GM12865 (cell line): ENCODE measurements at regions not wholly inside any gene's neighbourhood (a gene's known extent, or its start where the extent isn't known, plus 50 kb on each side); places are given as distances from the start of the nearest gene placed in this dataset.

ENCODE experiments used
- DNase-seq: peaks from one replicate; pipeline ENCODE4 v3.0.0; 2010; ENCODE audit warnings: low read depth
- H3K4me3 ChIP-seq: 2 replicates; pipeline ENCODE4 v1.5.1; 2011; ENCODE audit warnings: mild to moderate bottlenecking, low read depth, low read length, control low read depth
- TF ChIP-seq, protein P1 (sequence below): IDR thresholded peaks from 2 replicates; pipeline ENCODE4 v1.5.1; 2011; ENCODE audit warnings: low read length, control low read depth, low read depth, inconsistent platforms; ENCODE audit not compliant: insufficient read depth; ENCODE audit errors: missing control alignments

DNA sequence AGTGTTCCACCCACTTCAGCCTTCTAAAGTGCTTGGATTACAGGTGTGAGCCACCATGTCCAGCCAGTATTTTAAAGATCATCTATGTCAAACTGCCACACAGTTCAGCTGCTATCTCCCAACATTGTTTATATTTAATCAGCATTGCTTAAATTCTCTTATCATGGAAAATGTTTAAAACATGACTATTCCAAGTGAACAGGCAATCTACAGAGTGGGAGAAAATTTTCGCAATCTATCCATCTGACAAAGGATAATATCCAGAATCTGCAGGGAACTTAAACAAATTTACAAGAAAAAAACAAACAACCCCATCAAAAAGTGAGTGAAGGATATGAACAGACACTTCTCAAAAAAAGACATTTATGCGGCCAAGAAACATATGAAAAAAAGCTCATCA, 69.4 kb upstream of the NAV3 start:
- no peak overlapping the region for H3K4me3 ChIP-seq
- DNase-seq = no peak
- TF ChIP-seq, protein P1, sequence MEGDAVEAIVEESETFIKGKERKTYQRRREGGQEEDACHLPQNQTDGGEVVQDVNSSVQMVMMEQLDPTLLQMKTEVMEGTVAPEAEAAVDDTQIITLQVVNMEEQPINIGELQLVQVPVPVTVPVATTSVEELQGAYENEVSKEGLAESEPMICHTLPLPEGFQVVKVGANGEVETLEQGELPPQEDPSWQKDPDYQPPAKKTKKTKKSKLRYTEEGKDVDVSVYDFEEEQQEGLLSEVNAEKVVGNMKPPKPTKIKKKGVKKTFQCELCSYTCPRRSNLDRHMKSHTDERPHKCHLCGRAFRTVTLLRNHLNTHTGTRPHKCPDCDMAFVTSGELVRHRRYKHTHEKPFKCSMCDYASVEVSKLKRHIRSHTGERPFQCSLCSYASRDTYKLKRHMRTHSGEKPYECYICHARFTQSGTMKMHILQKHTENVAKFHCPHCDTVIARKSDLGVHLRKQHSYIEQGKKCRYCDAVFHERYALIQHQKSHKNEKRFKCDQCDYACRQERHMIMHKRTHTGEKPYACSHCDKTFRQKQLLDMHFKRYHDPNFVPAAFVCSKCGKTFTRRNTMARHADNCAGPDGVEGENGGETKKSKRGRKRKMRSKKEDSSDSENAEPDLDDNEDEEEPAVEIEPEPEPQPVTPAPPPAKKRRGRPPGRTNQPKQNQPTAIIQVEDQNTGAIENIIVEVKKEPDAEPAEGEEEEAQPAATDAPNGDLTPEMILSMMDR = no peak

DNA sequence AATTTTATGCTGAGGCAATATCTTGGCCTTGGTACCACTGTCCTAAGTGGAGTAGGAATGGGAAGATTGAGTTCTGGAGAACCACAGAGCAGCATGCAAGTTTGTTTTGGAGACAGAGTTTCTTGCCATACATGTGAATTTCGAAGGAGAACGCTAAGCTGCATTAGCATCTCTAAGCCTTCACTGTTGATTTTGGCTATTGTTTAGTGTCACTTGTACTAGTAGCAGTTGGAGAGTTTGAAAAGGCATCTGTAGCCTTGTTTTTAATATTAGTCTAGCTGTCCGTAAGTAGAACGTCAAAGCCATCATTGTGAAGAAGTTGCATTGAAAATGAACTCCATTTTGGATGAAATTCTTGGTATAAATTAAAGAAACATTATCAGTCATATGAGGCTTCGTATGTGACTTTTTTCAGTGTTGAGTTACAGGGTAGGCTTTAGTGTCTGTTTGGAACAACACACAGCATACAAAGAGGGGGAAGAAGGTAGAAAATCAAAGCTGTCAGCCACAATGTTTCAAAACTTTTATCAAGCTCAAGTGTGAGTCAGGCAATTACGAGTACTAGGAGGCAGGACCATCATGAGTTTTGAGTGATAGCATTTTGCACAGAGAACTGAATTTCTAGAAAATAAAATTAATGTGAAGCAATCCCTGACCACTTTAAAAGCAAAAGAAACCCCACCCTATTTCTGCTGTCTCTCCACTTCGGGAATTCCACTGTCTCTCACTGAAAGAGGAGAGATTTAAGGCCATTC, 70.2 kb upstream of the NAV3 start:
- TF ChIP-seq, protein P1 = no peak
- no peak overlapping the region for H3K4me3 ChIP-seq

DNA sequence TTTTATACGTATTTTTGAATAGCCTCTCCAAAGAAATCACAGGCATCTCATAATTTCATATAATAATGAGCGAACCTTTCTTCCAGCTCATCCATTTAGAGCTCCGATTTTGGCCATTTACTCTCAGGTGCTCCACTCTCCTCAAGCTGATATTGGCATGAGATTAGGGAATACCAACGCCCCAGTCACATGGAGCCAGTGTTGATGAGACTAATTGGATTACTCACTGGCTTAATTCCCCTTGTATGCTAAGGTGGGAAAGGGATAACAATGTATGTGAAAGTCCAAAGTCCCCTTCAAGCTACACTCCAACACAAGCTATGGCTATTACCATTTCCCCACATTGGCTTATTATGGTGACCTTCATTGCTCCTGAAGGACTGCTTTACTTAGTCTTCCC, 76.6 kb upstream of the NAV3 start:
- TF ChIP-seq, protein P1 = no peak
- H3K4me3 ChIP-seq = no peak overlapping the region
- DNase-seq = no peak

More for the DNA sequence above, 70.2 kb upstream of the NAV3 start:
- DNase-seq = no peak

DNA sequence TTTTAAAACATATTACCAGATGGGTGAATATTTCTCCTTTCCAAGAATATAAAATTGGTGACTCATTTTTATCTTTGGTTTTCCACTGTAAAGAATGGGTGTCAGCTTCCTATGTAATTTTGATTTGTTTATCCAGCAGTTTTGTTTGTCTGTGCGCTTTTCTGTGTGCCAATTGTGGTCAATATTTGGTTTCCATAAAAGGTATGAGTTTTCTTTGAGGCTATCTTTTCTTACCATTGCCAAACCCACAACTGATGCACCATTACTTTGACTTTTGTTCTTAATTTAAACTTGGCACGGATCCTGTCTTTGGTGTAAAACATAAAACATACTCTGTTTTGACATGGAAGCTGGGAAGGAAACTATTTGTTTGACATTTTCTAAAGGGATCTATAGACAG, 78.8 kb upstream of the NAV3 start:
- no peak overlapping the region for H3K4me3 ChIP-seq
- no peak for DNase-seq
- TF ChIP-seq, protein P1 = no peak

DNA sequence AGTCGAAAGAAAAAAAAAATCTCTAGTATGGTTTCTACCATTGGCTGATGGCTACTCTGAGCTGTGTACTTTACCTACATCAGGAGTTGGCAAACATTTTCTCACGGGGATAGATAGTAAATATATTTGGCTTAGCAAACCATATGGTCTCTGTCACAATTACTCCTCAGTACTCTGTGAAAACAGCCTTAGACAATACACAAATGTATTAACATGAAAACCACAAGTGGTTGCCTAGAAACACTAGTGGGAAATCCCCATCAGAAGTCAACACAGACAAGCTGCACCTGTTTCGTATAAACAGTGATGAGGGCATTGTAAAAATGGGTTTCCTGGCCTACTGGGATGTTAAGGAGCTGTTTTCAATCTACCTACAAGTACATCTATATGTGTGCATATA, 84.6 kb upstream of the NAV3 start:
- TF ChIP-seq, protein P1 = no peak
- no peak overlapping the region for H3K4me3 ChIP-seq
- DNase-seq = peak; percentile 92

DNA sequence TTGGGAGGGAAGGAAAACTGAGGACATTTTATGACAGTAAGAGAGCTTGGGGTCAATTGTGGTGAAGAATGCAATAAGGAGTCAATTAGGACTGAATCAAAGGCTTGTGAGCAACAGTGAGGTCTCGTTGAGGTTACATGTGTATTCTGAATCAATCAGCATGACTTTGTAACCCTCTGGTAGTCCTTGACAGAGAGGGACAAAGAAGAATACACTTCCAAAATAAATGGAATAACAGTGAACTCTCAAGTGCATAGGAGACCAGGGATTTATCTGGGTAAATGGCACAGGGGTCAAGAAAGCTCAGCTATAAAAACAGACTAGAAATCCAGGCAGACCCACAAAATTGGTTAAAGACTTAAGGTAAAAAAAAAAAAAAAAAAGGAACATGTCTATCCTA, 85.1 kb upstream of the NAV3 start:
- DNase-seq = no peak
- no peak overlapping the region for H3K4me3 ChIP-seq
- TF ChIP-seq, protein P1 = no peak

DNA sequence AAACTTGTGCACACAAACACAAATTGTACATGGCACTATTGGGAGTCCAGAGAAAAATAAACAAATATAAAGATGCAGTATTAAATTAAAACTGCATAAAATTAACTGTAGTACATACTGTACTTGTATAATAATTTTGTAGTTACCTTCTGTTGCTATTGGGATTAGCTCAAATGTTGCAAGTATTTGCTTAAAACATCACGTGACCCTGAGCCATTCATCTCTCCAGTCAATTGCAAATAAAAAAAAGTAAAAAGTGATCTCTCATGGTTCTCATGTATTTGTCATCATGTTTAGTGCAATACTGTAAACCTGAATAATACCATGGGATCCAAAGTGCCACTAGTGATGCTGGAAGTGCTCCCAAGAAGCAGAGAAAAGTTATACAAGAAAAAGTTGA, 88.1 kb upstream of the NAV3 start:
- DNase-seq = no peak
- TF ChIP-seq, protein P1 = no peak
- H3K4me3 ChIP-seq = no peak overlapping the region
